ENCODE measurements at regions not wholly inside any gene's neighbourhood (a gene's known extent, or its start where the extent isn't known, plus 50 kb on each side); places are given as distances from the start of the nearest gene placed in this dataset.

- Histone ChIP-seq H3K9me3 (replicated peaks; ENCODE audit: insufficient read depth, low read length) (no peaks in the 10 kb centered on the region), H3K4me3 (ENCODE audit: low read length) (no peak overlapping the region), H3K4me1 (ENCODE audit: low read length) (no peaks in the 10 kb centered on the region), H3K79me2 (ENCODE audit: low read length) (no peaks in the 10 kb centered on the region), H3F3A (ENCODE audit: insufficient read depth, low read length) (no peaks in the 10 kb centered on the region), H3K36me3 (replicated peaks; ENCODE audit: insufficient read depth, low read length) (no peaks in the 10 kb centered on the region), H3K27ac (ENCODE audit: low read length) (no peak overlapping the region), H3K9ac (ENCODE audit: low read length) (no peak overlapping the region), H2AFZ (ENCODE audit: low read length) (no peak overlapping the region), H3K27me3 (replicated peaks; ENCODE audit: insufficient read depth, low read length) (no peaks in the 10 kb centered on the region), H3K9me2 (replicated peaks; ENCODE audit: insufficient read depth, low read length) (no peaks in the 10 kb centered on the region), H3K4me2 (ENCODE audit: low read depth, low read length) (no peak overlapping the region), H4K20me1 (ENCODE audit: insufficient read depth, low read length) (no peaks in the 10 kb centered on the region)
- DNase-seq, result no peak
- TF ChIP-seq CTCF (IDR thresholded peaks at IDR 0.05; ENCODE audit: low read length) (no peak), EZH2phosphoT487 (IDR thresholded peaks at IDR 0.05; ENCODE audit: low read length) (no peak), EZH2 (optimal IDR thresholded peaks at IDR 0.05; ENCODE audit: low read depth, low read length) (no peak)
Measured at GRCh38 chr4:12140864-12141263, 712.2 kb upstream of the HS3ST1 start.

- Histone ChIP-seq H3K79me2 (ENCODE audit: low read length) (no peaks in the 10 kb centered on the region), H3K27ac (ENCODE audit: low read length) (no peak overlapping the region), H3K4me1 (ENCODE audit: low read length) (no peaks in the 10 kb centered on the region), H2AFZ (ENCODE audit: low read length) (no peak overlapping the region), H3K36me3 (replicated peaks; ENCODE audit: insufficient read depth, low read length) (no peaks in the 10 kb centered on the region), H3K4me3 (ENCODE audit: low read length) (no peak overlapping the region), H3K9ac (ENCODE audit: low read length) (no peak overlapping the region), H3K9me2 (replicated peaks; ENCODE audit: insufficient read depth, low read length) (no peaks in the 10 kb centered on the region), H3F3A (ENCODE audit: insufficient read depth, low read length) (no peaks in the 10 kb centered on the region), H3K27me3 (replicated peaks; ENCODE audit: insufficient read depth, low read length) (no peaks in the 10 kb centered on the region), H4K20me1 (ENCODE audit: insufficient read depth, low read length) (no peaks in the 10 kb centered on the region), H3K9me3 (replicated peaks; ENCODE audit: insufficient read depth, low read length) (no peaks in the 10 kb centered on the region), H3K4me2 (ENCODE audit: low read depth, low read length) (no peak overlapping the region)
- DNase-seq, result no peak
- TF ChIP-seq EZH2 (optimal IDR thresholded peaks at IDR 0.05; ENCODE audit: low read depth, low read length) (no peak), EZH2phosphoT487 (IDR thresholded peaks at IDR 0.05; ENCODE audit: low read length) (no peak), CTCF (IDR thresholded peaks at IDR 0.05; ENCODE audit: low read length) (no peak)
Measured at GRCh38 chr4:12139296-12139695, 710.6 kb upstream of the HS3ST1 start.

GRCh38 chr4:12138488-12138887, 709.8 kb upstream of the HS3ST1 start:
- H3K4me3 ChIP-seq (ENCODE audit: low read length), result no peak overlapping the region
- H2AFZ ChIP-seq (ENCODE audit: low read length), result no peak overlapping the region
- no peaks in the 10 kb centered on the region for H3K9me3 ChIP-seq (replicated peaks; ENCODE audit: insufficient read depth, low read length)
- no peaks in the 10 kb centered on the region for H3F3A ChIP-seq (ENCODE audit: insufficient read depth, low read length)
- no peaks in the 10 kb centered on the region for H4K20me1 ChIP-seq (ENCODE audit: insufficient read depth, low read length)
- no peaks in the 10 kb centered on the region for H3K9me2 ChIP-seq (replicated peaks; ENCODE audit: insufficient read depth, low read length)
- H3K4me2 ChIP-seq (ENCODE audit: low read depth, low read length), result no peak overlapping the region
- H3K36me3 ChIP-seq (replicated peaks; ENCODE audit: insufficient read depth, low read length), result no peaks in the 10 kb centered on the region
- no peaks in the 10 kb centered on the region for H3K27me3 ChIP-seq (replicated peaks; ENCODE audit: insufficient read depth, low read length)
- no peaks in the 10 kb centered on the region for H3K79me2 ChIP-seq (ENCODE audit: low read length)
- DNase-seq, result no peak
- no peak for TF ChIP-seq CTCF (IDR thresholded peaks at IDR 0.05; ENCODE audit: low read length)
- TF ChIP-seq EZH2phosphoT487 (IDR thresholded peaks at IDR 0.05; ENCODE audit: low read length), result no peak
- no peak overlapping the region for H3K27ac ChIP-seq (ENCODE audit: low read length)
- H3K9ac ChIP-seq (ENCODE audit: low read length), result no peak overlapping the region
- no peaks in the 10 kb centered on the region for H3K4me1 ChIP-seq (ENCODE audit: low read length)
